Liver (tissue), 8 donors: ENCODE measurements at regions not wholly inside any gene's neighbourhood (a gene's known extent, or its start where the extent isn't known, plus 50 kb on each side); places are given as distances from the start of the nearest gene placed in this dataset.
"Not testable (repeated sequence)": the region's sequence is repeated elsewhere in the genome, so short reads cannot be mapped to it uniquely, and the experiment has no call there.

ENCODE experiments used
- DNase-seq: peaks from one replicate; pipeline ENCODE4 v3.0.0-alpha.2; 2017; ENCODE audit warnings: low spot score
- H3K27ac ChIP-seq, 2 donors: one replicate each; pipeline ENCODE4 v1.7.0; 2013; ENCODE audit warnings: inconsistent platforms in 2 of 2, low read length in 2 of 2, control low read depth in 1 of 2, low read depth in 1 of 2, mild to moderate bottlenecking in 1 of 2
- H3K27me3 ChIP-seq, 4 donors: one replicate each; pipeline versions ENCODE4 v1.6.1 to v1.7.0; 2013; ENCODE audit warnings: low read length in 3 of 4, inconsistent platforms in 1 of 4, mild to moderate bottlenecking in 1 of 4, moderate library complexity in 1 of 4; ENCODE audit not compliant: control insufficient read depth in 4 of 4, insufficient read depth in 4 of 4
- H3K36me3 ChIP-seq, 4 donors: one replicate each; pipeline versions ENCODE4 v1.6.1 to v1.7.0; 2013; ENCODE audit warnings: low read length in 3 of 4, mild to moderate bottlenecking in 3 of 4, low read depth in 1 of 4, moderate library complexity in 1 of 4; ENCODE audit not compliant: control insufficient read depth in 4 of 4, insufficient read depth in 3 of 4
- H3K4me1 ChIP-seq, 4 donors: one replicate each; pipeline versions ENCODE4 v1.6.1 to v1.7.0; 2013; ENCODE audit warnings: low read length in 3 of 4, mild to moderate bottlenecking in 3 of 4, moderate library complexity in 1 of 4; ENCODE audit not compliant: control insufficient read depth in 4 of 4, insufficient read depth in 4 of 4
- H3K4me3 ChIP-seq, 3 donors: one replicate each; pipeline versions ENCODE4 v1.6.1 to v1.7.0; 2013; ENCODE audit warnings: low read length in 3 of 3, control low read depth in 1 of 3, low read depth in 1 of 3, mild to moderate bottlenecking in 1 of 3
- H3K9ac ChIP-seq, 2 donors: one replicate each; pipeline ENCODE4 v1.7.0; 2013; ENCODE audit warnings: low read length in 2 of 2, mild to moderate bottlenecking in 2 of 2, moderate library complexity in 2 of 2, control low read depth in 1 of 2, low read depth in 1 of 2
- H3K9me3 ChIP-seq, 4 donors: one replicate each; pipeline versions ENCODE4 v1.6.1 to v1.7.0; 2013; ENCODE audit warnings: low read length in 3 of 4; ENCODE audit not compliant: control insufficient read depth in 4 of 4
- ATF3 ChIP-seq: IDR thresholded peaks from 2 replicates; pipeline ENCODE4 v1.6.1; 2016; ENCODE audit warnings: antibody characterized with exemption
- CTCF ChIP-seq: fragments of 150-350 bp; IDR thresholded peaks from 2 replicates; pipeline ENCODE4 v1.5.1; 2017; ENCODE audit warnings: improper control_type of control experiment, low read depth, low read length; ENCODE audit not compliant: missing input control
- EGR1 ChIP-seq, 2 donors: IDR thresholded peaks; 2 replicates each; pipeline ENCODE4 v1.6.1; 2016 to 2018; ENCODE audit warnings: antibody characterized with exemption in 2 of 2, low read depth in 2 of 2
- FOXA1 ChIP-seq: IDR thresholded peaks from 2 replicates; pipeline ENCODE4 v1.6.1; 2016; ENCODE audit warnings: antibody characterized with exemption
- FOXA2 ChIP-seq: IDR thresholded peaks from 2 replicates; pipeline ENCODE4 v1.6.1; 2016; ENCODE audit warnings: antibody characterized with exemption
- GABPA ChIP-seq, 2 donors: IDR thresholded peaks in 1 of 2; conservative IDR thresholded peaks in 1 of 2; 2 replicates each; pipeline ENCODE4 v1.6.1; 2016; ENCODE audit warnings: antibody characterized with exemption in 2 of 2, mild to moderate bottlenecking in 1 of 2, moderate library complexity in 1 of 2
- HNF4A ChIP-seq, 2 donors: conservative IDR thresholded peaks; 2 replicates each; pipeline ENCODE4 v1.6.1; 2016; ENCODE audit warnings: antibody characterized with exemption in 2 of 2, mild to moderate bottlenecking in 2 of 2
- HNF4G ChIP-seq: IDR thresholded peaks from 2 replicates; pipeline ENCODE4 v1.6.1; 2016; ENCODE audit warnings: antibody characterized with exemption
- JUND ChIP-seq, 2 donors: IDR thresholded peaks; 2 replicates each; pipeline ENCODE4 v1.6.1; 2016; ENCODE audit warnings: antibody characterized with exemption in 2 of 2
- MAX ChIP-seq: IDR thresholded peaks from 2 replicates; pipeline ENCODE4 v1.6.1; 2016; ENCODE audit warnings: antibody characterized with exemption
- NR2F2 ChIP-seq: IDR thresholded peaks from 2 replicates; pipeline ENCODE4 v1.6.1; 2016; ENCODE audit warnings: antibody characterized with exemption
- RAD21 ChIP-seq, 2 donors: IDR thresholded peaks; 2 replicates each; pipeline ENCODE4 v1.6.1; 2016; ENCODE audit warnings: antibody characterized with exemption in 2 of 2, mild to moderate bottlenecking in 2 of 2
- REST ChIP-seq: IDR thresholded peaks from 2 replicates; pipeline ENCODE4 v1.6.1; 2016; ENCODE audit warnings: antibody characterized with exemption, mild to moderate bottlenecking
- RXRA ChIP-seq, 2 donors: IDR thresholded peaks; 2 replicates each; pipeline ENCODE4 v1.6.1; 2017 to 2018; ENCODE audit warnings: antibody characterized with exemption in 2 of 2, mild to moderate bottlenecking in 1 of 2
- SP1 ChIP-seq: IDR thresholded peaks from 2 replicates; pipeline ENCODE4 v1.6.1; 2018; ENCODE audit warnings: antibody characterized with exemption, mild to moderate bottlenecking
- TAF1 ChIP-seq: conservative IDR thresholded peaks from 2 replicates; pipeline ENCODE4 v1.6.1; 2016; ENCODE audit warnings: antibody characterized with exemption, mild to moderate bottlenecking
- YY1 ChIP-seq: IDR thresholded peaks from 2 replicates; pipeline ENCODE4 v1.6.1; 2016; ENCODE audit warnings: antibody characterized with exemption, mild to moderate bottlenecking
- ZBTB33 ChIP-seq: IDR thresholded peaks from 2 replicates; pipeline ENCODE4 v1.6.1; 2016; ENCODE audit warnings: antibody characterized with exemption
- WGBS: extraction: QIAGEN DNeasy Blood & Tissue Kit; methylation state at CpG from one replicate; pipeline ENCODE4 v1.1.7; 2013; 5-methylcytosine and 5-hydroxymethylcytosine counted together
- donor health status: healthy.
- donor health status: healthy.
- donor health status: healthy.
- donor health status: healthy.
- donor health status: healthy.

- Histone ChIP-seq H3K4me3 (no peak overlapping the region), H3K36me3 (no peaks in the 10 kb centered on the region), H3K9me3 (peaks cover 0 to 6% (median 3%) of the 10 kb centered on the region in 4 donors), H3K4me1 (no peaks in the 10 kb centered on the region), H3K27ac (no peak overlapping the region), H3K27me3 (no peaks in the 10 kb centered on the region), H3K9ac (no peak overlapping the region)
- TF ChIP-seq ATF3 (no peak), RXRA (IDR thresholded peaks at IDR 0.05) (no peak), REST (no peak), JUND (IDR thresholded peaks at IDR 0.05) (no peak), ZBTB33 (no peak), NR2F2 (no peak), CTCF (no peak), FOXA1 (no peak), HNF4G (no peak), SP1 (no peak), HNF4A (conservative IDR thresholded peaks at IDR 0.05) (no peak), EGR1 (IDR thresholded peaks at IDR 0.05; ENCODE audit: low read depth in 2 of 2) (no peak), RAD21 (IDR thresholded peaks at IDR 0.05) (no peak), MAX (no peak), TAF1 (no peak), FOXA2 (no peak), YY1 (no peak), GABPA (IDR thresholded peaks at IDR 0.05 in 1 of 2, conservative IDR thresholded peaks at IDR 0.05 in 1 of 2) (no peak)
- 79% methylated on average over 6 of the region's 6 CpGs for WGBS
- no peak for DNase-seq
These were observed 435.6 kb upstream of the GRM7 start for GRCh38 chr3:6425289-6425820.

- H3K9ac ChIP-seq, H3K4me1 ChIP-seq, H3K27me3 ChIP-seq, DNase-seq, H3K9me3 ChIP-seq, H3K36me3 ChIP-seq, H3K27ac ChIP-seq, H3K4me3 ChIP-seq: not testable (repeated sequence)
- WGBS, result 97% methylated on average over 2 of the region's 2 CpGs
These were observed 432.6 kb upstream of the GRM7 start for GRCh38 chr3:6428276-6428675.
